SW 1271 (cell line): ENCODE measurements at regions not wholly inside any gene's neighbourhood (a gene's known extent, or its start where the extent isn't known, plus 50 kb on each side); places are given as distances from the start of the nearest gene placed in this dataset.
"Not testable (repeated sequence)": the region's sequence is repeated elsewhere in the genome, so short reads cannot be mapped to it uniquely, and the experiment has no call there.

ENCODE experiments used
- DNase-seq, 2 experiments: peaks; one replicate each; lab custom pipeline; 2025; lab: John Stamatoyannopoulos, UW

GRCh38 chr5:7220156-7220555 is 175.8 kb upstream of the ADCY2 start:
- no peak for DNase-seq

DNA sequence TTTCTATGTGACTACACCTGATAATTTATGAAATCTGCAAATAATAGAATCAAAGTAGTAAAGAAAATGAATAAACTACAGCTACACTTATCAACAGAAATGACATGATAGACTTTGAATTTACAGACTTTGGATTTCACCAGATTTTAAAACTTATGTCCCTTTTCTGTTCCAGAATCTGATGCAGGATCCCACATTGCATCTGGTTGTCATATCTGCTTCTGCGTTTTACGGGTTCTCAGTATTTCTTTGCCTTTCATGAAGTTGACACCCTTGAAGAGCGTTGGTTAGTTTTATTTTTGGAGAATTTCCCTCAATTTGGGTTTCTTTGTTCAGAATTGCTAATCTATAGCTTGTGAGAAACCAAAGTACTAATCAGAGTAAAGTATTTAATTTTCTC is 174.9 kb upstream of the ADCY2 start:
- no peak for DNase-seq

GRCh38 chr5:7225826-7226225 is 170.1 kb upstream of the ADCY2 start:
- DNase-seq, result no peak

DNA sequence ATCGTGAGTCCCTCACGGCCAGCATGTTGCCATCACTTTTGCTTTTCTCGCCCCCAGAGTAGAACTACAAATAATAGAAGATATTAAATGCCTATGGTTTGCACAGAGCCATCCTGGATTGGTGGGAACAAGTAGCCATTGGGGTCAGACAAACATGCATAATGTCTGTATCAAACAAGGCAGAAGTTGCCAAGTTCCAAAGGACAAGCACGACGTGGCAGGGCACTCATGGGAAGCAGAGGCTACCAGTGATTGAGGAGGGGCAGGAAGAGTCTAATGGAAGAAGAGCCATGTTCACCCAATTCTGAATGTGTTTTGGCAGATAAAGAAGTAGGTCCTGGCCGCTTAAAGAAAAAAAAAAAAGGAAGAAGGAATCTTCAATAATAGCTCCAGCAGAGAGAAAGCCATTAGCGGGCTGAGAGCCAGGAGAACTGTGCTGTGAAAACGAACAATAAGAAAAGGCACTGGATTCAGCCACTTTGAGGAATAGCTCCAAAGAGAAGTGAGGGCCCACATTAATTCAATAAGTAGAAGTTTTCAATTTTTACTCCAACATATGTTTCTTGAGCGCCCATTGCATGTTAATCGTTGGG is 153.7 kb upstream of the ADCY2 start:
- no peak for DNase-seq

DNA sequence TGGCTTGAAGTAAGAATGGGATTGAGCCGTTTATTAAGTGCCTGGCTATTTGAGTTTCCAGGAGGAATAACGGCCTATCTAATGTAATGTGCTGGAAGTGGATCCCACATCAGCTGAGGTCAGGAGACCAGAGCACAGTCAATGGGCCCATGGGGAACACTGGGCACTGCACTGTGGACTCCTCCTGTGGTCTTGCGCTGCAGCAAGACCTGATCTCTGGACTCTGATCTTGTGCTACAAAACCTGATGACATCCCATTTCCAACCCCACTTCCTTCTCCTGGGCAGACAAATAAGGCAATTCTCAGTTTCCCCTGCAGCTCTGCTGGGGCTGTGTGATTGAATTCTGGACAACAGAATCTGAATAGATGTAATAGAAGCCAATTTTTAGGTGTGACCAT is 151.7 kb upstream of the ADCY2 start:
- no peak for DNase-seq

- DNase-seq, result no peak
Observed at GRCh38 chr5:7245121-7245651, 150.8 kb upstream of the ADCY2 start.

GRCh38 chr5:7246287-7246686 is 149.7 kb upstream of the ADCY2 start:
- no peak for DNase-seq

- DNase-seq, result no peak
Observed at GRCh38 chr5:7250004-7250403, 145.9 kb upstream of the ADCY2 start.

- DNase-seq, result no peak
Observed at GRCh38 chr5:7250611-7251010, 145.3 kb upstream of the ADCY2 start.

GRCh38 chr5:7251132-7251531 is 144.8 kb upstream of the ADCY2 start:
- no peak for DNase-seq

DNA sequence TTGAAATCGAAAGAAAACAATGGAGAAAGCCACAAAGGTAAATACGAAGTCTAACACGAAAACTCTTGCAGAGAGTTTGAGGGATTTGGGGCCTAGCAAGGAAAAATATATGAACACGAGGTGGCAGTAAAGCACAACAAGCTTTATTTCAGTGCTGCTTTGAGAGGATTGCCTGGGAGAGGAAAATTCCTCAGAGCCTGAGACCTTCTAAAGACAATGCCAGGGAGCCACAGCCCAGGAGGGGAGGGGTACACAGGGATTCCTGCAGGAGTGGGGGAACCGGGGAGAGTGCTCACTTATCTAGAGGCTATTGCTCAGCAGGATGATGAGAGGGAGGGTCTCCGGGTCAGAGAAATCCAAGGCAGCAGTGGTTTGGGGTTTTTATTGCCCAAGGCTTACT is 134.9 kb upstream of the ADCY2 start:
- peak in 1 of 2 experiments; percentile 11 for DNase-seq

DNA sequence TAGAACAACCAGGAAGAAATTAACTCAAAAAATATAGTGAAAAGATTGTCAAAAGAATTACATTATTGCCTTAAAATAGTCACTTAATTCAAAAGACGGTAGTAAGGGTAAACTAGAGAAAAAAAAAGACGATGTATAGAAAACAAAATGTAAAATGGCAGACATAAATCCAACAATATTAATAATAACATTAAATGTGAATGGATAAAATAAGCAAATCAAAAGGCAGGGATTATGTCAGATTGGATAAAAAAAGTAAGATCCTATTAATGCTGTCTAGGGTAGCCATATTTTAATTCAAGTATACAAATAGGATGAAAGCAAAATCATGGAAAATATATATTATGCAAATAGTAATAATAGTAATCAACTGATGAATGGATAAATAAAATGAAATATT is 134.0 kb upstream of the ADCY2 start:
- DNase-seq, result no peak

DNA sequence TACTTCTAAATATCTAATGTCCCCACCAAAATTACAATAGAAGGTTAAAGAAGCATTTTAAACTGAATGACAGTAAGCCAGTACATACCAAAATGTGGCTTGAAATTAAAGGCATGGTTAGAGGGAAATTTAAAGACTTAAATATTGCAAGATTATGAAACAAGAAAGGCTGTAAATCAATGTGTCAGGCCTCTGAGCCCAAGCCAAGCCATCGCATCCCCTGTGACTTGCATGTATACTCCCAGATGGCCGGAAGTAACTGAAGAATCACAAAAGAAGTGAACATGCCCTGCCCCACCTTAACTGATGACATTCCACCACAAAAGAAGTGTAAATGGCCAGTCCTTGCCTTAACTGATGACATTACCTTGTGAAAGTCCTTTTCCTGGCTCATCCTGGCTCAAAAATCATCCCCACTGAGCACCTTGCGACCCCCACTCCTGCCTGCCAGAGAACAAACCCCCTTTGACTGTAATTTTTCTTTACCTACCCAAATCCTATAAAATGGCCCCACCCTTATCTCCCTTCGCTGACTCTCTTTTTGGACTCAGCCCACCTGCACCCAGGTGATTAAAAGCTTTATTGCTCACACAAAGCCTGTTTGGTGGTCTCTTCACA is 132.4 kb upstream of the ADCY2 start:
- DNase-seq, result not testable (repeated sequence)

DNA sequence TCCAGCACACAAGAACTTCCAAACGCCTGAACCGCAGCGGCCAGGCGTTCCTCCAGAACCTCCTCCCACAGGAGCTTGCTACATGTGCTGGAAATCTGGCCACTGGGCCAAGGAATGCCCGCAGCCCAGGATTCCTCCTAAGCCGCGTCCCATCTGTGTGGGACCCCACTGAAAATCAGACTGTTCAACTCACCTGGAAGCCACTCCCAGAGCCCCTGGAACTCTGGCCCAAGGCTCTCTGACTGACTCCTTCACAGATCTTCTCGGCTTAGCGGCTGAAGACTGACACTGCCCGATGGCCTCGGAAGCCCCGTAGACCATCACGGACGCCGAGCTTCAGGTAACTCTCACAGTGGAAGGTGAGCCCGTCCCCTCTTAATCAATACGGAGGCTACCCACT is 130.2 kb upstream of the ADCY2 start:
- DNase-seq, result not testable (repeated sequence)

DNA sequence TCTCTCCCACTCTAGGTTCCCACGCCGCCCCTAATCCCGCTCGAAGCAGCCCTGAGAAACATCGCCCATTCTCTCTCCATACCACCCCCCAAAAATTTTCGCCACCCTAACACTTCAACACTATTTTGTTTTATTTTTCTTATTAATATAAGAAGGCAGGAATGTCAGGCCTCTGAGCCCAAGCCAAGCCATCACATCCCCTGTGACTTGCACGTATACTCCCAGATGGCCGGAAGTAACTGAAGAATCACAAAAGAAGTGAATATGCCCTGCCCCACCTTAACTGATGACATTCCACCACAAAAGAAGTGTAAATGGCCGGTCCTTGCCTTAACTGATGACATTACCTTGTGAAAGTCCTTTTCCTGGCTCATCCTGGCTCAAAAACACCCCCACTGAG is 127.2 kb upstream of the ADCY2 start:
- DNase-seq, result not testable (repeated sequence)

DNA sequence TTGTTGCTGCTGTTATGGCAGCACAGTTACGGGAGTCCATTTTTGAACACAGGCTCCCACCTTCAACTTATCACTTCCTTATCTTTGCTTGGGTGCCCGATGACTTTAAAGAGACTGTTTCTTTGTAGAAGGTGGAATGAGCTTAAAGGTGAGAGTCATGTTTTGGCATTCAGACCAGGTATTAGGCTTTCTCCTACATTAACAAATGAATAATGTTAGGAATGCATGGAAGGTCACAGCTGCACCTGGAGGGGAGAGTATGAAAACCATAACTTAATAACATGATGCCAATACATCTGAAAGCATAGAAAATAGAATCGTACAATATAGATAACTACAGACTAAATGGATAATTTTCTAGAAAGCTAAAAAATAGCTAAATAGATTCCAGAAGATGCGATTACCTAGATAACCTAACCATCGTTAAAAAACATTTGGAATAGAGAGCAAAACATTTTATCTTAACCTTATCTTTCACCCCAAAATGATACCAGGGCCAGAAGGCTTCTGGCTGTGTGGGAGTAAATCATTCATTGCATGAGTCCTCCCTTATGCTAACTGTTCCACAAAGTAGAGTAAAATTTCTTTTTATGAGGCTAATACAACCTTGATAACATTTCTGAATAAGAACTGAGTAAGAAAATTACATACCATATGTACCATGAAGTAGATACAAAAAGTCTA is 126.2 kb upstream of the ADCY2 start:
- DNase-seq, result no peak

GRCh38 chr5:7271435-7272084 is 124.4 kb upstream of the ADCY2 start:
- DNase-seq, result no peak

GRCh38 chr5:7272408-7272965 is 123.5 kb upstream of the ADCY2 start:
- DNase-seq, result no peak

DNA sequence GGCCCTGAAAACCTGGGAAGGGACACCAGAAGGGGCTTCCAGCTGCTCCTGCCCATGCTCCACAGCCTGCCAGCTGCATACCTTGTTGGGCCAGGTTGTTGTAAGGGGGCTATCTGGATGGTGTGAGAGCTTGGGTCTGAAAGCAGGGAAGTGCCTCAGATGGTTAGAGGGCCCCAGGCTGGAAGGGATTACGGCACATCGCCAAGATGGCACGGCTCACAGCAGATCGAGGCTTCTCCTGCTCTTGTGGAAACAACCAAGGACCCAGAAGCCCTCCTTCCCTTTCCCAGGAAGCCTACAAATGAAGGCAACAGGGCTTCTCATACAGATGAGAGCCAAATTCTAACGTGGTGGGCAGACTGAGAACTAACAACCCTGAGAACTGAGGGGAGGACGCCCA is 121.7 kb upstream of the ADCY2 start:
- no peak for DNase-seq

DNA sequence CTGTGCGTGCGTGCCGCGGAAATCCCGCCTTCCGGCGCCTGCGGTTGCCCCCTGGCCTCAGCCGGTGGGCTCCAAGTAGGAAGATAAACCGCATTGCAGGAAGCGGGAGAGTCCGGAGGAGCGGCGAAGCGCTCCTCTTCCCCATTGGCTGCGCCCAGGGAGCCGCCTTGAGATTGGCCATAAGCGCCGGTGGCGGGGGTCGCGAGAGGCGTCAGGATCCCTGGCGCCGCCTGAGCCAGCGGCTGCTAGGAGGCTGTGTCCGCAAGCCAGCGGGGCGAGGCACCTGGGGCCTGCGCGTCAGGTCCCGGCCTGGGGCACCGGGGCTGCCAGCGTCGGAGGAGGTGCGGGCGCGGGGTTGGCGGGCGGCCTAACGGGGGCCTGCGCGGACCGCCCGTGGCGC is 106.3 kb upstream of the ADCY2 start:
- not testable (repeated sequence) for DNase-seq

GRCh38 chr5:7297821-7298220 is 98.1 kb upstream of the ADCY2 start:
- not testable (repeated sequence) for DNase-seq

- DNase-seq, result not testable (repeated sequence)
Observed at GRCh38 chr5:7299731-7300130, 96.2 kb upstream of the ADCY2 start.
